RWPE1 (cell line): ENCODE measurements at regions not wholly inside any gene's neighbourhood (a gene's known extent, or its start where the extent isn't known, plus 50 kb on each side); places are given as distances from the start of the nearest gene placed in this dataset.

ENCODE experiments used
- CTCF ChIA-PET: fragments of 350-600 bp; sonication (Branson Sonifier 250); formaldehyde crosslinking; extraction: SDS; loops from one replicate; lab custom pipeline; 2021; lab: Yijun Ruan, JAX
- POLR2A ChIA-PET: fragments of 400-600 bp; formaldehyde crosslinking; extraction: SDS; loops from one replicate; lab custom pipeline; 2020; ENCODE audit warnings: antibody characterized with exemption; ENCODE audit not compliant: low non-redundant PET; lab: Yijun Ruan, JAX
- DNase-seq: peaks from one replicate; pipeline ENCODE4 v3.0.0; 2012; ENCODE audit warnings: low spot score
- H3K27ac ChIP-seq: fragments of 450-650 bp; 2 replicates; pipeline ENCODE4 v1.5.1; 2017
- CTCF ChIP-seq: fragments of 450-650 bp; conservative IDR thresholded peaks from 2 replicates; pipeline ENCODE4 v1.5.1; 2017; ENCODE audit warnings: low read depth, mild to moderate bottlenecking

GRCh38 chr5:36489505-36489904, 116.9 kb upstream of the SLC1A3 start:
- ChIA-PET CTCF (interaction anchor here (0.7 kb wide), 1 partner anchor 50 kb away, joined by 4 read pairs; no protein-coding TSS in a partner anchor), POLR2A (no interaction called here)
- DNase-seq = no peak
- no peak overlapping the region for H3K27ac ChIP-seq
- TF ChIP-seq CTCF = no peak

- POLR2A ChIA-PET = no interaction called here
- no peak for DNase-seq
- CTCF ChIA-PET = interaction anchor here (0.6 to 1.0 kb wide), 2 partner anchors 9 to 74 kb away, joined by 3 read pairs; no protein-coding TSS in a partner anchor
- no peak for TF ChIP-seq CTCF
- peak overlapping the region; percentile 73 for H3K27ac ChIP-seq
Measured at GRCh38 chr5:36491856-36492255, 114.5 kb upstream of the SLC1A3 start.

GRCh38 chr5:36492984-36493654, 113.3 kb upstream of the SLC1A3 start:
- peak; percentile 52 for DNase-seq
- ChIA-PET POLR2A (no interaction called here), CTCF (interaction anchor here (0.5 to 1.0 kb wide), 3 partner anchors 41 to 190 kb away, joined by 3 to 5 read pairs (median 3); no protein-coding TSS in a partner anchor)
- H3K27ac ChIP-seq = no peak overlapping the region
- TF ChIP-seq CTCF = no peak

GRCh38 chr5:36494028-36494427, 112.4 kb upstream of the SLC1A3 start:
- no peak for TF ChIP-seq CTCF
- POLR2A ChIA-PET = no interaction called here
- CTCF ChIA-PET = no interaction called here

GRCh38 chr5:36494841-36495601, 111.4 kb upstream of the SLC1A3 start:
- no peak overlapping the region; the same call in 1 of the 2 replicates for H3K27ac ChIP-seq
- DNase-seq = no peak
- no peak for TF ChIP-seq CTCF
- ChIA-PET CTCF (interaction anchor here (1.7 kb wide), 1 partner anchor 12 kb away, joined by 5 read pairs; no protein-coding TSS in a partner anchor), POLR2A (no interaction called here)

More at GRCh38 chr5:36494028-36494427, 112.4 kb upstream of the SLC1A3 start:
- no peak overlapping the region for H3K27ac ChIP-seq
- DNase-seq = no peak

- DNase-seq = no peak
- no peak overlapping the region for H3K27ac ChIP-seq
- ChIA-PET POLR2A (no interaction called here), CTCF (interaction anchor here (0.6 to 1.7 kb wide), 2 partner anchors 12 to 1536 kb away, joined by 3 to 5 read pairs; no protein-coding TSS in a partner anchor)
- TF ChIP-seq CTCF = no peak
Measured at GRCh38 chr5:36495611-36496010, 110.8 kb upstream of the SLC1A3 start.
